DND-41 (cell line): ENCODE measurements at regions not wholly inside any gene's neighbourhood (a gene's known extent, or its start where the extent isn't known, plus 50 kb on each side); places are given as distances from the start of the nearest gene placed in this dataset.

Experiments used
- ATAC-seq: fragments of 200-7000 bp; cut with Tn5 transposase; 3 replicates; pipeline ENCODE4 v1.9.1; 2021; ENCODE audit warnings: low read depth; ENCODE audit not compliant: insufficient read depth
- DNase-seq: peaks from one replicate; pipeline ENCODE4 v3.0.0-alpha.2; 2020
- H2AFZ ChIP-seq: 2 replicates; pipeline ENCODE4 v1.6.0; 2012; ENCODE audit warnings: low read depth, low read length
- H3K27ac ChIP-seq: 2 replicates; pipeline ENCODE4 v1.5.1; 2012; ENCODE audit warnings: low read length, inconsistent platforms
- H3K27me3 ChIP-seq: fragments of 200-600 bp; sonication (generic); 2 replicates; pipeline ENCODE4 v1.6.0; 2012; ENCODE audit warnings: low read length, mild to moderate bottlenecking, inconsistent platforms; ENCODE audit not compliant: insufficient read depth, poor library complexity
- H3K36me3 ChIP-seq: 2 replicates; pipeline ENCODE4 v1.5.1; 2012; ENCODE audit warnings: low read length, inconsistent platforms; ENCODE audit not compliant: insufficient read depth
- H3K4me1 ChIP-seq: 2 replicates; pipeline ENCODE4 v1.5.1; 2012; ENCODE audit warnings: mild to moderate bottlenecking, low read length; ENCODE audit not compliant: insufficient read depth
- H3K4me2 ChIP-seq: 2 replicates; pipeline ENCODE4 v1.6.0; 2012; ENCODE audit warnings: mild to moderate bottlenecking, moderate library complexity, low read length, inconsistent platforms; ENCODE audit not compliant: insufficient read depth
- H3K4me3 ChIP-seq, 2 experiments: fragments of 200-600 bp in 1 of 2; shearing (Covaris generic) in 1 of 2; 2 replicates each; pipeline ENCODE4 v1.5.1; 2012 to 2016; ENCODE audit warnings: inconsistent platforms in 2 of 2, low read length in 2 of 2, mild to moderate bottlenecking in 2 of 2, low read depth in 1 of 2, moderate library complexity in 1 of 2
- H3K79me2 ChIP-seq: 2 replicates; pipeline ENCODE4 v1.6.0; 2012; ENCODE audit warnings: low read length, inconsistent platforms; ENCODE audit not compliant: insufficient read depth
- H3K9ac ChIP-seq: 2 replicates; pipeline ENCODE4 v1.6.0; 2012; ENCODE audit warnings: low read depth, mild to moderate bottlenecking, inconsistent platforms, low read length, moderate library complexity
- H3K9me3 ChIP-seq: 2 replicates; pipeline ENCODE4 v1.5.1; 2012; ENCODE audit warnings: low read length, moderate library complexity, mild to moderate bottlenecking, inconsistent platforms; ENCODE audit not compliant: insufficient read depth, severe bottlenecking
- H4K20me1 ChIP-seq: 2 replicates; pipeline ENCODE4 v1.6.0; 2012; ENCODE audit warnings: low read length; ENCODE audit not compliant: insufficient read depth
- EZH2 ChIP-seq: IDR thresholded peaks from 3 replicates; pipeline ENCODE4 v1.6.1; 2012; ENCODE audit warnings: borderline replicate concordance, low read depth, mild to moderate bottlenecking, moderate library complexity, low read length, inconsistent platforms; ENCODE audit not compliant: severe bottlenecking
- TF ChIP-seq, protein P1 (sequence below): IDR thresholded peaks from 2 replicates; pipeline ENCODE4 v1.5.1; 2012; ENCODE audit warnings: borderline replicate concordance, low read length, moderate library complexity, mild to moderate bottlenecking; ENCODE audit not compliant: poor library complexity, severe bottlenecking; ENCODE audit errors: extremely low read depth

- no peak overlapping the region for H3K4me2 ChIP-seq
- H3K9ac ChIP-seq, result no peak overlapping the region
- H3K4me3 ChIP-seq, result no peak overlapping the region
- H3K4me1 ChIP-seq, result no peaks in the 10 kb centered on the region
- no peaks in the 10 kb centered on the region for H3K79me2 ChIP-seq
- H3K9me3 ChIP-seq, result peaks cover 3% of the 10 kb centered on the region
- H3K27me3 ChIP-seq, result no peaks in the 10 kb centered on the region
- no peak for TF ChIP-seq EZH2
- TF ChIP-seq, protein P1, sequence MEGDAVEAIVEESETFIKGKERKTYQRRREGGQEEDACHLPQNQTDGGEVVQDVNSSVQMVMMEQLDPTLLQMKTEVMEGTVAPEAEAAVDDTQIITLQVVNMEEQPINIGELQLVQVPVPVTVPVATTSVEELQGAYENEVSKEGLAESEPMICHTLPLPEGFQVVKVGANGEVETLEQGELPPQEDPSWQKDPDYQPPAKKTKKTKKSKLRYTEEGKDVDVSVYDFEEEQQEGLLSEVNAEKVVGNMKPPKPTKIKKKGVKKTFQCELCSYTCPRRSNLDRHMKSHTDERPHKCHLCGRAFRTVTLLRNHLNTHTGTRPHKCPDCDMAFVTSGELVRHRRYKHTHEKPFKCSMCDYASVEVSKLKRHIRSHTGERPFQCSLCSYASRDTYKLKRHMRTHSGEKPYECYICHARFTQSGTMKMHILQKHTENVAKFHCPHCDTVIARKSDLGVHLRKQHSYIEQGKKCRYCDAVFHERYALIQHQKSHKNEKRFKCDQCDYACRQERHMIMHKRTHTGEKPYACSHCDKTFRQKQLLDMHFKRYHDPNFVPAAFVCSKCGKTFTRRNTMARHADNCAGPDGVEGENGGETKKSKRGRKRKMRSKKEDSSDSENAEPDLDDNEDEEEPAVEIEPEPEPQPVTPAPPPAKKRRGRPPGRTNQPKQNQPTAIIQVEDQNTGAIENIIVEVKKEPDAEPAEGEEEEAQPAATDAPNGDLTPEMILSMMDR, result no peak
- no peak overlapping the region for H2AFZ ChIP-seq
- H3K27ac ChIP-seq, result no peak overlapping the region
- DNase-seq (no peak), ATAC-seq (no peak)
- H3K36me3 ChIP-seq, result no peaks in the 10 kb centered on the region
- H4K20me1 ChIP-seq, result no peaks in the 10 kb centered on the region
Observed at GRCh38 chr3:59595830-59596229, 546.0 kb upstream of the CFAP20DC start.

DNA sequence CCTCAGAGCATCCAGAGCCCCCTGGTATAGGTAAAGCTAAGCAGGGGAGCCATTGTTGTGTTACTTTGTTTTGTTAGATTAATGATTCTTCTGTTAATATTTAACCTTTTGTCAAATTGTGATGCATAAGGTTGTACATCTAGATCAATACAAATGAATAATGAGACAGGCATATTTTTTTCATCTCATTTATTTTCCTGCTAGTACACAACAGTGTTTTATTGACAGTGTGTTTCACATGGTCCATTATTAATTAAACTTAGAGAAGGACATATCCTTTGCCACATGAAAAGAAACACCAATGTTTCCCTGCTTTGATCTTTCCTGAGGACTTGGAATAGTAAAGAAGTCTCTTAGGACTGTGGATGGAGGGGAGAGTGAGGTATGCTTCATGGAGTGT, 543.6 kb upstream of the CFAP20DC start:
- no peaks in the 10 kb centered on the region for H3K27me3 ChIP-seq
- no peak overlapping the region for H3K9ac ChIP-seq
- no peak for DNase-seq
- H3K4me1 ChIP-seq, result no peaks in the 10 kb centered on the region
- no peak for ATAC-seq
- H3K4me3 ChIP-seq, result no peak overlapping the region
- no peaks in the 10 kb centered on the region for H3K36me3 ChIP-seq
- H3K79me2 ChIP-seq, result no peaks in the 10 kb centered on the region
- no peak overlapping the region for H3K4me2 ChIP-seq
- no peak for TF ChIP-seq EZH2
- TF ChIP-seq, protein P1, result no peak
- H2AFZ ChIP-seq, result no peak overlapping the region
- H4K20me1 ChIP-seq, result no peaks in the 10 kb centered on the region
- no peak overlapping the region for H3K27ac ChIP-seq
- peaks cover 3% of the 10 kb centered on the region for H3K9me3 ChIP-seq

DNA sequence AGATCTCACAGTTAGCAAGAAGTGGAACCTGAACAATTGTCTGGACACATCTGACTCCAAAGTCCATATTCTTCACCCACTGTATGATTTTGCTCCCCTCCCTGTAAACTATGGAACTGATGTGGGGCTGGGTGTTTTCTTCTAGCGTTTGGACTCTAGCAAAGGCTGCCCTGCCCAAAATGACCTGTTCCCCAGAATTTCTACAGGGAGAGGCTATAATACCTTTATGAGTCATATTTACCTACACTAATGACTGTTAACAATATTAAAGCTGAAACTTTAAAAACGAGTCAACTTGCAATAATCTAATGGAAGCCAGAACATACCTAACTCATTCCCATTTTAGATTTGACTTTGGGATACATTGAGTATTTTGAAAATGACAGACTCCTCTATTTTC, 531.2 kb upstream of the CFAP20DC start:
- TF ChIP-seq EZH2, result no peak
- TF ChIP-seq, protein P1, result no peak

GRCh38 chr3:59580499-59580898, 530.7 kb upstream of the CFAP20DC start:
- Histone ChIP-seq H3K4me3 (no peak overlapping the region), H3K27me3 (no peaks in the 10 kb centered on the region), H4K20me1 (no peaks in the 10 kb centered on the region), H3K36me3 (no peaks in the 10 kb centered on the region), H3K9ac (no peak overlapping the region), H3K4me1 (peaks cover 20% of the 10 kb centered on the region), H2AFZ (no peak overlapping the region), H3K9me3 (no peaks in the 10 kb centered on the region), H3K4me2 (no peak overlapping the region), H3K79me2 (no peaks in the 10 kb centered on the region), H3K27ac (no peak overlapping the region)
- no peak for TF ChIP-seq EZH2
- TF ChIP-seq, protein P1, result no peak
- DNase-seq, result no peak
- ATAC-seq, result no peak

More for the DNA sequence above, 531.2 kb upstream of the CFAP20DC start:
- H3K79me2 ChIP-seq, result no peaks in the 10 kb centered on the region
- H3K27me3 ChIP-seq, result no peaks in the 10 kb centered on the region
- H3K27ac ChIP-seq, result no peak overlapping the region
- H4K20me1 ChIP-seq, result no peaks in the 10 kb centered on the region
- H3K4me3 ChIP-seq, result no peak overlapping the region
- no peak overlapping the region for H3K9ac ChIP-seq
- H3K9me3 ChIP-seq, result peaks cover 3% of the 10 kb centered on the region
- H3K4me1 ChIP-seq, result peaks cover 15% of the 10 kb centered on the region
- DNase-seq, result no peak
- no peaks in the 10 kb centered on the region for H3K36me3 ChIP-seq
- no peak for ATAC-seq
- no peak overlapping the region for H2AFZ ChIP-seq
- H3K4me2 ChIP-seq, result no peak overlapping the region
